ENCODE measurements at regions not wholly inside any gene's neighbourhood (a gene's known extent, or its start where the extent isn't known, plus 50 kb on each side); places are given as distances from the start of the nearest gene placed in this dataset.

DNA sequence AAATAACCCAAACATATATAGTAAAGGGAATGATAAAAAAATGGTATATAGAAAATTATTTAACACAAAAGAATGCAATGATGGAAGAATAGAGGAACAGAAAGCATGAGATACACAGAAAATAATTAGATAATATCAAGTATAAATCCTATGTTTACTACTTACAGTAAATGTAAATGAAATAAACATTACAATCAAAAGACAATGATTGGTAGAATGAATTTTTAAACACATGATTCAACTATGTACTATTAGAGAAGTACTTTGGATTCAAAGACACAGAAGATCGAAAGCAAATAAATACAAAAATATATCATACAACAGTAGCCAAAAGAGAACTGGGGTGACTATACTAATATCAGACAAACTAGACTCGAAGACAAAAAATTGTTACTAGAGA lies 97.6 kb upstream of the PARD3B start:
- H2AFZ ChIP-seq (ENCODE audit: low read length) = no peak overlapping the region
- no peak overlapping the region for H3K4me3 ChIP-seq (replicated peaks in 1 of 4; ENCODE audit: control extremely low read depth in 1 of 4, insufficient read depth in 1 of 4, low read depth in 3 of 4, low read length in 4 of 4)
- H3K36me3 ChIP-seq (ENCODE audit: control insufficient read depth, insufficient read depth, low read length) = no peaks in the 10 kb centered on the region
- peaks cover 4% of the 10 kb centered on the region for H3K4me1 ChIP-seq (ENCODE audit: control insufficient read depth, extremely low read depth, insufficient read depth, low read length)
- TF ChIP-seq, protein P1, sequence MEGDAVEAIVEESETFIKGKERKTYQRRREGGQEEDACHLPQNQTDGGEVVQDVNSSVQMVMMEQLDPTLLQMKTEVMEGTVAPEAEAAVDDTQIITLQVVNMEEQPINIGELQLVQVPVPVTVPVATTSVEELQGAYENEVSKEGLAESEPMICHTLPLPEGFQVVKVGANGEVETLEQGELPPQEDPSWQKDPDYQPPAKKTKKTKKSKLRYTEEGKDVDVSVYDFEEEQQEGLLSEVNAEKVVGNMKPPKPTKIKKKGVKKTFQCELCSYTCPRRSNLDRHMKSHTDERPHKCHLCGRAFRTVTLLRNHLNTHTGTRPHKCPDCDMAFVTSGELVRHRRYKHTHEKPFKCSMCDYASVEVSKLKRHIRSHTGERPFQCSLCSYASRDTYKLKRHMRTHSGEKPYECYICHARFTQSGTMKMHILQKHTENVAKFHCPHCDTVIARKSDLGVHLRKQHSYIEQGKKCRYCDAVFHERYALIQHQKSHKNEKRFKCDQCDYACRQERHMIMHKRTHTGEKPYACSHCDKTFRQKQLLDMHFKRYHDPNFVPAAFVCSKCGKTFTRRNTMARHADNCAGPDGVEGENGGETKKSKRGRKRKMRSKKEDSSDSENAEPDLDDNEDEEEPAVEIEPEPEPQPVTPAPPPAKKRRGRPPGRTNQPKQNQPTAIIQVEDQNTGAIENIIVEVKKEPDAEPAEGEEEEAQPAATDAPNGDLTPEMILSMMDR (conservative IDR thresholded peaks at IDR 0.05 in 1 of 2, IDR thresholded peaks at IDR 0.05 in 1 of 2; ENCODE audit: low read depth in 1 of 2, low read length in 2 of 2) = no peak
- TF ChIP-seq EZH2 (IDR thresholded peaks at IDR 0.05; ENCODE audit: low read length, missing control alignments) = no peak
- no peak overlapping the region for H3K4me2 ChIP-seq (ENCODE audit: extremely low read depth, insufficient read depth, low read length)
- no peaks in the 10 kb centered on the region for H3K27me3 ChIP-seq (ENCODE audit: control insufficient read depth, insufficient read depth, low read length)
- no peak for DNase-seq (ENCODE audit: low read depth in 2 of 2)
- no peaks in the 10 kb centered on the region for H3K9me3 ChIP-seq (ENCODE audit: control insufficient read depth, insufficient read depth, low read depth, low read length)
- no peaks in the 10 kb centered on the region for H4K20me1 ChIP-seq (ENCODE audit: control insufficient read depth, extremely low read depth, insufficient read depth, low read length)
- H3K27ac ChIP-seq (ENCODE audit: insufficient read depth, low read length) = no peak overlapping the region
- H3K9ac ChIP-seq (ENCODE audit: insufficient read depth, low read length) = no peak overlapping the region
- H3K79me2 ChIP-seq (ENCODE audit: control insufficient read depth, insufficient read depth, low read length) = no peaks in the 10 kb centered on the region

DNA sequence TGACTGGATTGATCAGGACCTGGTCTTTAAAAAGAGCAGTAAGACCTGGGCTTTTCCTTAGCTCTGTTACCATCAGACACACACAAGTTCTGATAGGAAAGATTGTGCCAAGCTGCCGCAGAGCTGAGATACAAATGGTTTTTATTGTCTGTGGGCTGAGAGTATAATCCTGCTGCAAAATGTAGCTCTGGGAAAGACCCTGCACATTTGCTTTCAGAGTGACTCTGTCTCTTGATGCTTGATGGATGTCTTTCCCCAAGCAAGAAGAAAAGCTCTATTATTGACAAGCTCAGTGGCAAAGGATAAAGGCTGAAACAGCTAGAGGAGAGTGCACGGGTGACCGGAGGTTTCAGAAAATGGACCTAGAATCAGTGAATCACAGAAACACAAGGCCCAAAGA lies 95.3 kb upstream of the PARD3B start:
- no peak overlapping the region for H3K4me2 ChIP-seq (ENCODE audit: extremely low read depth, insufficient read depth, low read length)
- peaks cover 11% of the 10 kb centered on the region for H3K4me1 ChIP-seq (ENCODE audit: control insufficient read depth, extremely low read depth, insufficient read depth, low read length)
- no peaks in the 10 kb centered on the region for H3K9me3 ChIP-seq (ENCODE audit: control insufficient read depth, insufficient read depth, low read depth, low read length)
- no peaks in the 10 kb centered on the region for H3K36me3 ChIP-seq (ENCODE audit: control insufficient read depth, insufficient read depth, low read length)
- H4K20me1 ChIP-seq (ENCODE audit: control insufficient read depth, extremely low read depth, insufficient read depth, low read length) = no peaks in the 10 kb centered on the region
- no peak overlapping the region for H3K27ac ChIP-seq (ENCODE audit: insufficient read depth, low read length)
- no peak for TF ChIP-seq EZH2 (IDR thresholded peaks at IDR 0.05; ENCODE audit: low read length, missing control alignments)
- TF ChIP-seq, protein P1 (conservative IDR thresholded peaks at IDR 0.05 in 1 of 2, IDR thresholded peaks at IDR 0.05 in 1 of 2; ENCODE audit: low read depth in 1 of 2, low read length in 2 of 2) = no peak
- no peak for DNase-seq (ENCODE audit: low read depth in 2 of 2)
- no peak overlapping the region for H3K9ac ChIP-seq (ENCODE audit: insufficient read depth, low read length)
- no peak overlapping the region for H2AFZ ChIP-seq (ENCODE audit: low read length)
- no peaks in the 10 kb centered on the region for H3K79me2 ChIP-seq (ENCODE audit: control insufficient read depth, insufficient read depth, low read length)
- no peaks in the 10 kb centered on the region for H3K27me3 ChIP-seq (ENCODE audit: control insufficient read depth, insufficient read depth, low read length)
- H3K4me3 ChIP-seq (replicated peaks in 1 of 4; ENCODE audit: control extremely low read depth in 1 of 4, insufficient read depth in 1 of 4, low read depth in 3 of 4, low read length in 4 of 4) = no peak overlapping the region

DNA sequence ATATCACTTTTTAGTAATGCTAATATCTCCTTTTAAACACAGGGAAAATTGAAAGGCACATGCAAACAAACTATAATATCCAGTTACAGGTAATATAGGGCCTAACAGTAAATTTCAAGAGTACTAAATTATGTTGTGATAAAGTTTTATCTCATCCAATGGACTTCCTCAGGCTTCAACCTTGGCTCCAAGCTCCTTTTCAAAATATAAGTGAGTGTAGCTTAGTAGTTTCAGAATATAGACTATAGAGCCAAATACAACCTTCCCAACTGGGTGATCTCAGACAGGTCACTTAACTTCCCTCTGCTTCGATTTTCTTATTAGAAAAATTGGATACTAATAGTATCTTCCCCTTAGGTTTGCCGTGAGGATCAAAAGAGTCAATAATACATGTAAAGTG lies 93.5 kb upstream of the PARD3B start:
- H4K20me1 ChIP-seq (ENCODE audit: control insufficient read depth, extremely low read depth, insufficient read depth, low read length) = no peaks in the 10 kb centered on the region
- H3K4me1 ChIP-seq (ENCODE audit: control insufficient read depth, extremely low read depth, insufficient read depth, low read length) = peaks cover 11% of the 10 kb centered on the region
- H3K9ac ChIP-seq (ENCODE audit: insufficient read depth, low read length) = no peak overlapping the region
- no peaks in the 10 kb centered on the region for H3K79me2 ChIP-seq (ENCODE audit: control insufficient read depth, insufficient read depth, low read length)
- H3K4me2 ChIP-seq (ENCODE audit: extremely low read depth, insufficient read depth, low read length) = peak overlapping the region; percentile 49
- H2AFZ ChIP-seq (ENCODE audit: low read length) = no peak overlapping the region
- no peak for TF ChIP-seq EZH2 (IDR thresholded peaks at IDR 0.05; ENCODE audit: low read length, missing control alignments)
- TF ChIP-seq, protein P1 (conservative IDR thresholded peaks at IDR 0.05 in 1 of 2, IDR thresholded peaks at IDR 0.05 in 1 of 2; ENCODE audit: low read depth in 1 of 2, low read length in 2 of 2) = no peak
- no peaks in the 10 kb centered on the region for H3K36me3 ChIP-seq (ENCODE audit: control insufficient read depth, insufficient read depth, low read length)
- no peaks in the 10 kb centered on the region for H3K27me3 ChIP-seq (ENCODE audit: control insufficient read depth, insufficient read depth, low read length)
- no peaks in the 10 kb centered on the region for H3K9me3 ChIP-seq (ENCODE audit: control insufficient read depth, insufficient read depth, low read depth, low read length)
- no peak for DNase-seq (ENCODE audit: low read depth in 2 of 2)
- no peak overlapping the region for H3K4me3 ChIP-seq (replicated peaks in 1 of 4; ENCODE audit: control extremely low read depth in 1 of 4, insufficient read depth in 1 of 4, low read depth in 3 of 4, low read length in 4 of 4)
- H3K27ac ChIP-seq (ENCODE audit: insufficient read depth, low read length) = peak overlapping the region; percentile 81
